NCI-H2196 (cell line): ENCODE measurements at regions not wholly inside any gene's neighbourhood (a gene's known extent, or its start where the extent isn't known, plus 50 kb on each side); places are given as distances from the start of the nearest gene placed in this dataset.
"Not testable (repeated sequence)": the region's sequence is repeated elsewhere in the genome, so short reads cannot be mapped to it uniquely, and the experiment has no call there.

ENCODE experiments used
- DNase-seq: peaks from one replicate; lab custom pipeline; 2025; ENCODE audit not compliant: unreplicated experiment; lab: John Stamatoyannopoulos, UW

GRCh38 chr6:66997579-66997978, 1290.6 kb upstream of the EYS start:
- DNase-seq = not testable (repeated sequence)

- no peak for DNase-seq
Observed at GRCh38 chr6:66995669-66996068, 1288.6 kb upstream of the EYS start.

DNA sequence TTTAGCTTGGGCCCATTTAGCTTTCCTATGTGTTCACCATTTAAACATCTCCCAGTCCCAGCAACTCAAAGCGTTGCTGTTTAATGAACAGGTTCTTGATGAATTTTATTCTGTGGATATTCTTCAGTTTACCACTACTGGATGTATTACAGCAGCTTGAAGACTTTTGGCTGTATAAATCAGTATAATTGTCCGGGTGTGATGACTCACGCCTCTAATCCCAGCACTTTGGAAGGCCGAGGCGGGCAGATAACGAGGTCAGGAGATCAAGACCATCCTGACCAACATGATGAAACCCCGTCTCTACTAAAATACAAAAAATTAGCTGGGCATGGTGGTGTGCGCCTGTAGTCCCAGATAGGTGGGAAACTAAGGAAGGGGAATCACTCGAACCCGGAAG, 1286.7 kb upstream of the EYS start:
- DNase-seq = not testable (repeated sequence)

- no peak for DNase-seq
Observed at GRCh38 chr6:66993272-66993671, 1286.2 kb upstream of the EYS start.

- DNase-seq = no peak
Observed at GRCh38 chr6:66992660-66993059, 1285.6 kb upstream of the EYS start.

GRCh38 chr6:66986940-66987339, 1279.9 kb upstream of the EYS start:
- DNase-seq = no peak

GRCh38 chr6:66985816-66986215, 1278.8 kb upstream of the EYS start:
- DNase-seq = no peak

DNA sequence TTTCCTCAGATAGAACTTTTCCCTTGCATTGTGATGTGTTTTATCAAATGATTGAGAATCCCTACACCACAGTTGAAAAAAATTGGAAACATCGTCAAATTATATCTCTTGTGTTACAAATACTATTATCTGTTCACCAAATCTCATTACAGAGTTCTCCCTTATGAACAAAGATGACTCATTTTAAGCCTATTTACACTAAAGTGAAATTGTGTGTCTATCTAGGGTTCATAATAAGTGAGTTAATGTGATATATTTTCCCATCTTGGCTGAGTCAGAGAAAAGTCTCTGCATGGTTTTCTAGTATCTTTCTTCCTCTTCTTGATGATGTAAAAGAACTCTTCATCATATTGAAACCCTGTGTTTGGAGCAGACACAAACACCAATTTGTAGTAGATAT, 1263.3 kb upstream of the EYS start:
- no peak for DNase-seq

DNA sequence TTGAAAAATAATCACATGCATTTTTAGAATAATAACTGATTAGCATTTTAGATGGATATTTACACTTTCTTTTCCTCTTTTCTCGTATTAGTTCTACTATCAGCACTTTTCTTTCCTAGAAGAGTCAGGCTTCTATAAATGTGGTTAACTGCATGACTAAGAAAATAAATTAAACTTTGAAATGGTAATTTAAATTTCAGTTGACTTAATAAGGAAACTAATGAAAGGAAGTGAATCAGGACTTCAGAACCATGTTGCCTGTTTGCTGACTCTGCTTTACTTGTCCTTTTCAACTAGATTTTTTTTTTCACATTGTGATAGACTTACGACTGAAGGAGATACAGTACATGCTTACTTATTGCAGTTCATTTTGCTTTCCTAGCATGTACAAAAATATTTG, 1258.2 kb upstream of the EYS start:
- DNase-seq = no peak

- DNase-seq = no peak
Observed at GRCh38 chr6:66964216-66964615, 1257.2 kb upstream of the EYS start.

DNA sequence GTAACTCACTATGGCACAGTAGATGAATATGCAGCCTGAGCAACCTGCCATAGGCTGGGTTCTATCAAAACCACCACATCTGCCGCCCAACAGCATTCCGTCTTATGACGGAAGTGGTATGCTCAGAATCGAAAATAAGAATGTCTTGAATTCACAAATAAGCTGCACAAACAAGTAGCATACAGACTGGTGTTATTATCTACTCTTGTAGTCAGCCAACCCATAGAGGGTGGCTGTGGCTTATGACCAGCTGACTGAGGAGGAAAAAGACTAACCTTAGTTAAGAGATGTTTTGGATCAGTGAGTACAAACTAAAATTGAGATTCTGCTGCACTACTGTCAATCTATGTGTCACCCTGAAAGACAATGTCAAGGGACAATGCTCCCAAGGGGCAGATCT, 1255.1 kb upstream of the EYS start:
- DNase-seq = no peak

GRCh38 chr6:66961191-66961590, 1254.2 kb upstream of the EYS start:
- no peak for DNase-seq

DNA sequence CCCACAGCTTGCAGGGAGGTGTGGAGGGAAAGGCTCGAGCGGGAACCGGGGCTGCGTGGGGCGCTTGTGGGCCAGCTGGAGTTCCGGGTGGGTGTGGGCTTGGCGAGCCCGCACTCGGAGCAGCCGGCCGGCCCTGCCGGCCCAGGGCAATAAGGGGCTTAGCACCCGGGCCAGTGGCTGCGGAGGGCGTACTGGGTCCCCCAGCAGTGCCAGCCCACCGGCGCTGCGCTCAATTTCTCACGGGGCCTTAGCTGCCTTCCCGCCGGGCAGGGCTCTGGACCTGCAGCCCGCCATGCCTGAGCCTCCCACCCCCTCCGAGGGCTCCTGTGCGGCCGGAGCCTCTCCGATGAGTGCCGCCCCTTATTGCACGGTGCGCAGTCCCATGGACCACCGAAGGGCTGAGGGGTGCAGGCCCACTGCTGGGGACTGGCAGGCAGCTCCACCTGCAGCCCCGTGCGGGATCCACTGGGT, 1242.2 kb upstream of the EYS start:
- no peak for DNase-seq

DNA sequence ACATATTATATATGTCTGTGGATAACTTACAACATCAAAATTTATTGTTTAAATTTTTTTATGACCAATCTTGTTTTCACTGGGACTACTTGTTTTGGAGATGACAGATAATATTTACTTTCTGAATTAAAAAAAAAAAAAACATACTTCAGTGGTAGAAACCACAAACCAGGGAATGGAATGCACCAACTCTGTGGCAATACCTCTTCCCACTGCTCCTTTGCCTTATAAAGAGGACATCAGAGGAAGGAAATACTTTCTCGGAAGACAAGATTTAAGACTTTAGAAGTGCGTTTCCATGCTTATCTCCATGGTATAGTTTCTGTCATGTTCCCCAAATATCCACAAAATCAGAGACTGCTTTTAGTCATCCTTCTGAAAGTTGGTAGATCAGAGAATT, 1241.1 kb upstream of the EYS start:
- no peak for DNase-seq

DNA sequence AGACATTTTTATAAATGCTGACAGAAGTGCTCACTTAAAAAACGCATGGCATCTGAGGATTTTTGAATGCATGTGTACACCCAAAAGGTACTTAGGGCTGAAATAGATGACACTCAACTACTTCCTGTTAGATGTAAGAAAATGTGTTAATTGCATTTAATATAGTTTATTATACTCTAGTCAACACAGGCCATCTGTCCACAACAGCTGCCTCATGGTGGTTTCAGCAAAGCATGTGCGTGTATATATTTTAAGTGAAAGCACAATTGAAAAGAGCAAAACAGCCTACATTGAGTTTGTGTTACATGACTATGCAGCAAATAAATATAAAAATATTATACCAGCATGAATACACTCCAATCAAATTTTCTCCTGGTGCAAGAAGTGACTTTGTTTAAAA, 1233.0 kb upstream of the EYS start:
- DNase-seq = no peak

- DNase-seq = no peak
Observed at GRCh38 chr6:66937180-66937579, 1230.2 kb upstream of the EYS start.

DNA sequence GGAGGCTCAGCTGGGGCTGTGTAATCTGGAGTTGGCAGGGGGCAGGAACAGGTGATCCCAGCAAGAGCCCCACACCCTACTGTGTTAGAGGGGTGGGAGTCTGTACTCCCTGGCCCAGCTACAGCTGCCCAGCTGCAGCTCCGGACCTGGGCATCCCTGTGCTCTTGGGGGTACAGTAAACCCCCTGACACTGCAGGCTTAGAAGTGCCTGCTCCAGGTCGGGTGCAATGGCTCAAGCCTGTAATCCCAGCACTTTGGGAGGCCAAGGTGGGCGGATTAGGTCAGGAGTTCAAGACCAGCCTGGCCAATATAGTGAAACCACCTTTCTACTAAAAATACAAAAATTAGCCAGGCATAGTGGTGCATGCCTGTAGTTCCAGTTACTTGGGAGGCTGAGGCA, 1228.6 kb upstream of the EYS start:
- no peak for DNase-seq

DNA sequence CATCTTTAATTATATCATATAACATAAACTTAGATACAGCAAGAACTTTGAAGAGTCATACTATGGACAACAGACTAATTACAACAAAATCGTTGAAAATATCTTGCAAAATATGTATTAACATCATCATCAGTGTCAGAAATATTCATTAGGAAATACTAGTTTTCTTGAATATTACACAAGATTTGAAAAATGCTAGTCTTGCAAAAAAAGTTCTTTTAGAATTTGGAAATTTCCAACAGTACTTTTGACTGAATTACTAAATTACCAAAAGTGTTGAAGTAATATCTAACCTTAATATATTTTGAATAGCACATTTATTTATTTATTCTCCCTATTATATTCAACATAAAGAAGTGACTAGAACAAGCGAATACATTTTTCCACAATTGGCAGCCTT, 1224.8 kb upstream of the EYS start:
- no peak for DNase-seq

DNA sequence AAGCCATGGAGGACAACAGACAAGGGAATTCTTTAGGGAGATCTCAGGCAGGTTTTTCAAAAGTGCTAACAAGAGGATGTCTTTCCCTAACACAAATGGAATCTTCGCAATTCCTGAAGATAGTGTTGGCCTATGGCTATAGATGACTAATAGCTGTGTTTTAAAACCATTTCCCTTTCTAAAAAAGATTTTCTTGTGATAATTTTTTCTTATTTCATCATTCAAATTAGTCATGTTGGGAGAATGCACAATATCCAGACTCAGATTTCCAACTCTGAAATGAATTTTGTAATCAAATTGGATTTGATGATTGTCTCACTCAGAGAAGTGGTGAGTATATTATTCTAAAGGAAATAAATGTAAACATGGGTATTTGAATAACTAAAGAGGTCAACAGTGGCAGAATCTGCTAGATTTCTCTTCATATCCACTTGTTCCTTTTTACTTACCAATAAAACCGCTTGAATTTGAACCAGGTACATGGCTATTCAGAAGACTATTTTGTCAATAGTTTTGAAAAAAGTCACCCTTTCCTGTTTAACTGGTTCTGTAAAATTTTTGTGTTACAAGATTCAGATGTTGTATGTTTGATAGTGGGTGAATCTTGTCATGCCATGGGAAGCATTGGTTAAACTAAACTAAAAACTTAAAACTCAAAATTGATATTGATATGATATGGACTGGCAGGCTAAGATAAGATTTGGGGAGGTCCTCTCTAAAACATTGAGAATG, 1223.7 kb upstream of the EYS start:
- no peak for DNase-seq

DNA sequence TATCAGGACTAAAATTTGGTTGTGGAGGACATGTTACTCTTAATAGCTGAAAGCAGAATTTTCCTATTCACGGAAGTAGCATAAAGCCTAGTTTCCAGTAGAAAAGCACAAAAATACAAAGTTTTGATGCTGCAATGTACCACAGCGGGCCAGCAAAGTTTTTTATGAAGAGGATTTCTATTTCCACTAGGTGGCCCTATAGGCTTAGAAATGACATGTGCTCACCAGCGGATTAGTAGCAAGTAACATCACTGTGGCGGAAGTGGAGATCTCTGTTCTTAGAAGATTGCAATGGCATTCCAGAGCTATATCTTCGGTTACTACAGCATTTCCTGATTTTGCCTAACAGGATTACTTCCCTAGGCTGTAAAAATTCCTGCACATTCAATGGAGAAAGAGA, 1219.0 kb upstream of the EYS start:
- DNase-seq = no peak

- DNase-seq = no peak
Observed at GRCh38 chr6:66913657-66914056, 1206.6 kb upstream of the EYS start.

DNA sequence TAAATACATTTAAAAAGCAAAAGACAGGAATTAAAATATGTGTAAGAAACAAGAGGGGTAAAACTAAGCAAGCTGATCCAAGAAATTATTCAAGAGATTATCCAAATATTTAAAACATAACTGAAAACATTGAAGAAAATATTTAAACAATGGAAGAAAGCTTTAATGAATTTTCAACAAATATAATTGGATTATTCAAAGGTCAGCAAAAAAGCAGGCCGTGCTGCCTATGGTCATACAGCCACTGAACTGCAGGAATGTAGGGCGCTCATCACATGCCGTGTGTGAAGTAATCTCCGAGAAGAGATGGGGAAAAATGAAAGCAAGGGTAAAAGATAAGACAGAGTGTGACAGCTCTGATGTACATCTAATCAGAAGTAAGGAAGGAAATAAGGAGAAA, 1195.4 kb upstream of the EYS start:
- DNase-seq = no peak
